ENCODE measurements at regions not wholly inside any gene's neighbourhood (a gene's known extent, or its start where the extent isn't known, plus 50 kb on each side); places are given as distances from the start of the nearest gene placed in this dataset.

DNA sequence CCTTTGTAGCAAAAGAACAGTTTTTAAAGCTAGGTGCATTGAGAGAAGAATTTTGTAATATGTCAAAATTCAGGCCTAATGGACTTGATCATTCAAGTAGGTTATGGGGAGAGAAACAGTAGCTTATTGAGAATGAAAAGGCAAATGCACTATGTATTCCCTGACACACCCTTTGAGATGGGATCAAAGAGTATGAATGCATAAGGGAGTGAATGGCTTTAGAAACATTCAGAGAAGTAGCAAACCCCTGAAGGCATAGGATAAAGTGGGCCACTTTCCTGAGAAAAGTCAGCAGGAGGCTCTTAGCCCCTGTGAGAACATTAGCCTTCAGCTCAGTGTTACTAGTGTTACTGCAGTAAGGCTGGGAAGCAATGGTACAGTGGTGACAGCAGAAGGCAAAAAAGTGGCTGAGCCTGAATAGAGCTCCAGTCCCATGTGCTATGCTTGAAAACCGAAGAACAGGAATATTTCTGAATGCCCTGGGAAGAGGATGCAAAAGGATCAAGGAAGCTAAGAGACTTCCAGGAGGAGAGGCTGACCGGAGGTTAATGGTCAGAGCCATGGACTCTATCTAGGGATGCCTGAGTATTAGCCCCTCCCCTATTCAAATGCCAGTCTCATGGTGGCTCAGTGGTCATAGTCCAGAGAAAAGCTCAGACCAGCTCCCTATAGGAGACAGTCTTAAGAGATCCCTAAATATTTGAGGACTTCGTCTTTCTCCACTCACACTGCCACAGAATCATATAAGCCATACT is 218.2 kb upstream of the SGO1 start:
- Histone ChIP-seq H3K79me2 (ENCODE audit: insufficient read depth) (no peaks in the 10 kb centered on the region), H3K9ac (no peak overlapping the region), H4K20me1 (ENCODE audit: insufficient read depth) (no peaks in the 10 kb centered on the region), H3K4me2 (ENCODE audit: unreplicated experiment) (no peak overlapping the region), H3K4me3 (no peak overlapping the region), H3F3A (ENCODE audit: insufficient read depth) (peaks cover 4% of the 10 kb centered on the region; the same call in 1 of the 2 replicates), H3K9me2 (ENCODE audit: insufficient read depth) (no peaks in the 10 kb centered on the region), H3K27me3 (replicated peaks; ENCODE audit: insufficient read depth) (no peaks in the 10 kb centered on the region), H2AFZ (no peak overlapping the region), H3K27ac (no peak overlapping the region), H3K36me3 (ENCODE audit: low read depth) (no peaks in the 10 kb centered on the region), H3K4me1 (ENCODE audit: insufficient read depth) (peaks cover 6% of the 10 kb centered on the region; the same call in 1 of the 2 replicates), H3K9me3 (ENCODE audit: low read depth) (no peaks in the 10 kb centered on the region)
- TF ChIP-seq EZH2 (IDR thresholded peaks at IDR 0.05; ENCODE audit: insufficient read depth, poor library complexity, severe bottlenecking): no peak
- TF ChIP-seq EZH2phosphoT487 (IDR thresholded peaks at IDR 0.05; ENCODE audit: insufficient read depth, low read depth): no peak
- in situ Hi-C loops (cut with MboI): no loop called here
- 65 to 68% methylated on average over 3 of the region's 3 CpGs for WGBS, 2 experiments (ENCODE audit: low coverage in 1 of 2, low lambda C conversion rate in 2 of 2, missing lambda C conversion rate in 2 of 2)
- DNase-seq: no peak

DNA sequence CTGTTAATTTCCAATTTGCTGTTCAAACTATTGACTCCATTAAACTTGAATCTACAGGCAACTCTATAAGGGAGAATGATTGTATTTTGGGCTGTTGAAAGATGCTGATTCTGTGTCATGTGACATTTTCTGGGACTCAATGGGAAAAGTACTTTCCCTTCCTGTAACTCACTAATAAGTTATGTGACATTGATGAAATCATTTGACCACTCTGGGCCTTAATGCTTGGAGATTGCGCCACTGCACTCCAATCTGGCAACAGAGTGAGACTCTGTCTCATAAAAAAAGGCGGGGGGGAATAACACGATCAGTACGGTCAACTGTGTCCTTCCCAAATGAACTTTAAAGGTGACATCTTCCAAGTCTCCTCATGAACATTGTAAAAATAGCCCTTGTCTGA is 215.2 kb upstream of the SGO1 start:
- Histone ChIP-seq H3K27ac (no peak overlapping the region), H3K9me2 (ENCODE audit: insufficient read depth) (no peaks in the 10 kb centered on the region), H3K4me3 (no peak overlapping the region), H3K9ac (no peak overlapping the region), H3F3A (ENCODE audit: insufficient read depth) (peaks cover 4% of the 10 kb centered on the region; the same call in 1 of the 2 replicates), H3K9me3 (ENCODE audit: low read depth) (no peaks in the 10 kb centered on the region), H4K20me1 (ENCODE audit: insufficient read depth) (no peaks in the 10 kb centered on the region), H3K27me3 (replicated peaks; ENCODE audit: insufficient read depth) (no peaks in the 10 kb centered on the region), H3K4me1 (ENCODE audit: insufficient read depth) (peaks cover 6% of the 10 kb centered on the region; the same call in 1 of the 2 replicates), H3K79me2 (ENCODE audit: insufficient read depth) (no peaks in the 10 kb centered on the region), H2AFZ (no peak overlapping the region), H3K36me3 (ENCODE audit: low read depth) (no peaks in the 10 kb centered on the region), H3K4me2 (ENCODE audit: unreplicated experiment) (no peak overlapping the region)
- 5 to 7% methylated on average over 4 of the region's 4 CpGs for WGBS, 2 experiments (ENCODE audit: low coverage in 1 of 2, low lambda C conversion rate in 2 of 2, missing lambda C conversion rate in 2 of 2)
- no peak for TF ChIP-seq EZH2phosphoT487 (IDR thresholded peaks at IDR 0.05; ENCODE audit: insufficient read depth, low read depth)
- no peak for TF ChIP-seq EZH2 (IDR thresholded peaks at IDR 0.05; ENCODE audit: insufficient read depth, poor library complexity, severe bottlenecking)
- DNase-seq: peak; percentile 50
- in situ Hi-C loops (cut with MboI): no loop called here

- no peaks in the 10 kb centered on the region for H3K9me2 ChIP-seq (ENCODE audit: insufficient read depth)
- no peak overlapping the region for H3K9ac ChIP-seq
- DNase-seq: no peak
- in situ Hi-C loops (cut with MboI): no loop called here
- peaks cover 4% of the 10 kb centered on the region; the same call in 1 of the 2 replicates for H3F3A ChIP-seq (ENCODE audit: insufficient read depth)
- peaks cover 6% of the 10 kb centered on the region; the same call in 1 of the 2 replicates for H3K4me1 ChIP-seq (ENCODE audit: insufficient read depth)
- no peaks in the 10 kb centered on the region for H3K9me3 ChIP-seq (ENCODE audit: low read depth)
- no peak overlapping the region for H2AFZ ChIP-seq
- TF ChIP-seq EZH2phosphoT487 (IDR thresholded peaks at IDR 0.05; ENCODE audit: insufficient read depth, low read depth) (no peak), EZH2 (IDR thresholded peaks at IDR 0.05; ENCODE audit: insufficient read depth, poor library complexity, severe bottlenecking) (no peak)
- no peak overlapping the region for H3K4me2 ChIP-seq (ENCODE audit: unreplicated experiment)
- WGBS, 2 experiments (ENCODE audit: low coverage in 1 of 2, low lambda C conversion rate in 2 of 2, missing lambda C conversion rate in 2 of 2): 69 to 89% methylated on average over 1 of the region's 1 CpG
- no peaks in the 10 kb centered on the region for H3K27me3 ChIP-seq (replicated peaks; ENCODE audit: insufficient read depth)
- H3K79me2 ChIP-seq (ENCODE audit: insufficient read depth): no peaks in the 10 kb centered on the region
- no peaks in the 10 kb centered on the region for H4K20me1 ChIP-seq (ENCODE audit: insufficient read depth)
- no peak overlapping the region for H3K27ac ChIP-seq
- no peaks in the 10 kb centered on the region for H3K36me3 ChIP-seq (ENCODE audit: low read depth)
- no peak overlapping the region for H3K4me3 ChIP-seq
Observed at GRCh38 chr3:20400686-20401085, 214.7 kb upstream of the SGO1 start.

- in situ Hi-C loops (cut with MboI): no loop called here
- Histone ChIP-seq H2AFZ (no peak overlapping the region), H3K9me3 (ENCODE audit: low read depth) (no peaks in the 10 kb centered on the region)
Observed at GRCh38 chr3:20400281-20400680, 214.3 kb upstream of the SGO1 start.

More at GRCh38 chr3:20400281-20400680, 214.3 kb upstream of the SGO1 start:
- DNase-seq: no peak
- Histone ChIP-seq H3K4me2 (ENCODE audit: unreplicated experiment) (no peak overlapping the region), H3K9me2 (ENCODE audit: insufficient read depth) (no peaks in the 10 kb centered on the region), H4K20me1 (ENCODE audit: insufficient read depth) (no peaks in the 10 kb centered on the region), H3K79me2 (ENCODE audit: insufficient read depth) (no peaks in the 10 kb centered on the region), H3K27me3 (replicated peaks; ENCODE audit: insufficient read depth) (no peaks in the 10 kb centered on the region), H3K4me3 (no peak overlapping the region), H3K27ac (no peak overlapping the region), H3F3A (ENCODE audit: insufficient read depth) (peaks cover 4% of the 10 kb centered on the region; the same call in 1 of the 2 replicates), H3K9ac (no peak overlapping the region), H3K4me1 (ENCODE audit: insufficient read depth) (peaks cover 6% of the 10 kb centered on the region; the same call in 1 of the 2 replicates), H3K36me3 (ENCODE audit: low read depth) (no peaks in the 10 kb centered on the region)
- TF ChIP-seq EZH2 (IDR thresholded peaks at IDR 0.05; ENCODE audit: insufficient read depth, poor library complexity, severe bottlenecking) (no peak), EZH2phosphoT487 (IDR thresholded peaks at IDR 0.05; ENCODE audit: insufficient read depth, low read depth) (no peak)
- 51 to 71% methylated on average over 2 of the region's 2 CpGs for WGBS, 2 experiments (ENCODE audit: low coverage in 1 of 2, low lambda C conversion rate in 2 of 2, missing lambda C conversion rate in 2 of 2)
